HS-5 (cell line): ENCODE measurements at regions not wholly inside any gene's neighbourhood (a gene's known extent, or its start where the extent isn't known, plus 50 kb on each side); places are given as distances from the start of the nearest gene placed in this dataset.
A peak's percentile ranks its signal among the peaks of the same experiment; 100 is the strongest.

Experiments used
- DNase-seq: peaks from one replicate; pipeline ENCODE4 v3.0.0-alpha.2; 2012; ENCODE audit warnings: low read depth

GRCh38 chr1:98203466-98203865 lies 282.6 kb upstream of the DPYD start:
- no peak for DNase-seq

DNA sequence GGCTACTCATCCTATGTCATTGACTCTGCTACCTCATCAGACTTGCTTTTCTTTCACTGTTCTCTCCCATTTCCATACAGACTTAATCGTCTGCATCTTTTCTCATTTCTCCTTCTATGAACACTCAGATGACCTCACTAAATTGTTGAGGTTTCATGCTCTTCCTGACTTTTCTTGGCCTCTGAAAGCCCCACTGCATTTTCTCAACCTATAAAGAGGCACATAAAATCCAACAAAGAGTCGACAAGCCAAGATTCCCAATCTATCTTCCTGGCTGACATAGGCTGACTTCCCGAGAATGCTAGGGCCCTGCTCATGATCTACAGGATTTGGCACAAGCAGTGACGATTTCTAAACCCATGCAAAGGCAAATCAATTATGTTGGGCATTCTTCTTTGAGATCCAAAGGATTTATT lies 280.8 kb upstream of the DPYD start:
- DNase-seq, result no peak

DNA sequence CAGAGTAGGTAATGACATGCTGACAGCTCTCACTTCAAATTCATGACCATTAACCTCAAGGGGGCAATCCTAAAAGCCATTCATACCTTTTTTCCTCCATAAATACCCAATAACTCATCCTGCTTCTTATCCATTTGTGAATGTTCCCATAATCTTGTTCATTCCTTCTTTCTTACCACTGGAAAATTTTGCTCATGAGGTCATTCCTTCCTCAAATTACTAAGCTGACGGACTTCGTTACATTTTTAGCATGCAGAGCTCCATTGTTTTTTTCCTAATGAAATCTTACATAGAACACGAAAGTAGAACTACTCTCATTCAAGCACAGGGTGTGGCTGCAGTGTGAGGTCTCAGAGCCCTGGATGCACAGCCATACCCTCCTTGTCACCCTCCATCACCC lies 276.5 kb upstream of the DPYD start:
- DNase-seq, result no peak

GRCh38 chr1:98196012-98196411 lies 275.2 kb upstream of the DPYD start:
- no peak for DNase-seq

DNA sequence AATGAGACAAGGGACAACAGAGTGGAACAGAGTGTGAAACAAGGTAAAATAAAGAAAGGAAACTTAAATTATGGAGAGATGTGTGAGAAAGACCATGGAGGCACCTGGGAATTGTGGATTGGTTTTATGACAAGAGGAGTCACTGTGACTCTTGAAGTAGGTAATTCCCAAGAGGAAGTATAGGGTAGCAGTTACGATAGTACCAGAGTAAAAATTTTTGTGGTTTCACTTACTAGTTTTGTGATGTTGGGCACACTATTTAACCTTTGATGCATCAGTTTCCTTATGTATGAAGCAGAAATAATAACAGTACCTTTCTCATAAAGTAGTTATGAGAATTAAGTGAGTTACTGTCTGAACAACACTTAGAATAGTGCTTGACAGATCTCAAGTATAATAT lies 267.9 kb upstream of the DPYD start:
- DNase-seq, result no peak

GRCh38 chr1:98184856-98185255 lies 264.0 kb upstream of the DPYD start:
- no peak for DNase-seq

DNA sequence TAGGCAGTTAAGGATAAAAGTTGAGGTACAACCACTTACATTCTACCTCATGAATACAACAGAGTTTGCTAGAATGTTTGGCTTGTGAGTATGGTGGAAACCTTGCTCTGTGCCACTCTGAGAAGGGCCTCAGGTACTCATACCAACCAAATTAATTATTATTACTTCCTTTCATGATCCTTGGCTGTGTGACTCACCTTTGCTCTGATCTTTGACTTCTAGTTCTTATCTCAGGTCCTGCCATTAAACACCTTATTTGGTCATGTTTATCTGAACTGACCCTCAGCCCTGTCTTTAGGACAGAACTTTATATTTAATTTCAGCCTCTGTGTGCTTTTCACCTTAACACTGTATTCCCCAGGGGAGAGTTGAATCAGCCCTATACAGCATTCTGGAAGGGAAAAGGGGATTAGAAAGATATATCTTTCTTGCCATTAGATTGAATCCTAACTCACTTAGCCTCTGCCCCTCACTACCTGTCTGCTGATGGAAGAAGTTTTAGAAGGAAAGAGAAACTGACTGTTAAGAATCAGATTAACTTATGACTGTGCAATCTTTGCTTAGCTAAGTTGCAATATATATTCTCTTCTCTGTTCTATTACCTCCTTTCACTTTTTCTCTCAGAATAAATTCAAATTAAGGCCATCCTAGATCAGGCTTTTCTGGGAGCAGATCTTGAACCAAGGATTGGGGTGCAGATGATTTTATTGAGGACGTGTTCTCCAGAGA lies 260.4 kb upstream of the DPYD start:
- DNase-seq, result no peak

DNA sequence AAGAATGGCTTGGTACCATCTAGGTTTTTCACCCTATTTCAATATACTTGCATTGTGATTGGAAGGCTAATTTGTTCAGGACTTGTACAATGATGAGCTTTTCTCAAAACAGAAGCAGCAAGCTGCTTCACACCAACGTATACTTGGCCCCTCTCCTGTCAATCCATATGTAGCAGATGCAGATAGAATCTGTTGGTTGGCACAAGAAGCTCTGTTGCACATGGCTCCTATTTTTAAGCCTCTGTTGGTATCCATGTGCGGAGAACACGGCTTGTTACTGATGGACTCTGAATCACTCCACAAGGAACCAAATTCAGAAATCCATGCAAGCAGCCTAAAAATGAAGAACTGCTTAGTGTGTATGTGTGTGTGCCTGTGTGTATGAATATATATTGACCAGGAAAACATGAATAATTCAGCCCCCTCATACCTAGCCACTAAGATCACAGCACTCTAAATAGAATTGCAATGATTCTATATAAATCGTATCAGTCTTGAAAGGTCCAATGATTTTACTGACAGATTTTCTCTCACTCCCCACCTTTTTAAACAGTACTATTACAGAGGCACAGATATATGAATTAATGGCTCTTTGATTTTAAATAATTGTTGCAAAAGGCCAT lies 258.4 kb upstream of the DPYD start:
- DNase-seq, result no peak

GRCh38 chr1:98177751-98178150 lies 256.9 kb upstream of the DPYD start:
- DNase-seq, result no peak

- DNase-seq, result no peak
Measured at GRCh38 chr1:98176936-98177335, 256.1 kb upstream of the DPYD start.

- DNase-seq, result no peak
Measured at GRCh38 chr1:98176414-98176813, 255.6 kb upstream of the DPYD start.

- no peak for DNase-seq
Measured at GRCh38 chr1:98172578-98172977, 251.7 kb upstream of the DPYD start.

DNA sequence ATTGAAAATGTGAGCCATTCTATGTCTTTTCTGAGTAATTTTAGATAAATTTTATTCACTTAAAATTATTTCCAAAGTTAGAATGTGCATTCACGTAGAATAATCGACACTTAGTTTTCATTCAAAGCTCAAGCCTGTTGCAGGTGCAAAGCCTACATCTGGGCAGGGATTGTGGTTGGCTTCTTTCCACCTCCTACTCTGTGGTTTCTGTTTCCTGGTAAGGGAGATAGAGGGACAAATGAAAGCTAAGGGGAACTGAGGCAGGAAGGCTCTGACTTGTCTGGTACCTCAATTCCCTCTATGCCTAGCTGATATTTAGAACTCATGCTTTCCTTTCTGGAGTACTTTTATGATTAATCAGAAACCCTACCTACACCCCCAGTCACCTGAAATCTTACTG lies 251.2 kb upstream of the DPYD start:
- DNase-seq, result no peak

DNA sequence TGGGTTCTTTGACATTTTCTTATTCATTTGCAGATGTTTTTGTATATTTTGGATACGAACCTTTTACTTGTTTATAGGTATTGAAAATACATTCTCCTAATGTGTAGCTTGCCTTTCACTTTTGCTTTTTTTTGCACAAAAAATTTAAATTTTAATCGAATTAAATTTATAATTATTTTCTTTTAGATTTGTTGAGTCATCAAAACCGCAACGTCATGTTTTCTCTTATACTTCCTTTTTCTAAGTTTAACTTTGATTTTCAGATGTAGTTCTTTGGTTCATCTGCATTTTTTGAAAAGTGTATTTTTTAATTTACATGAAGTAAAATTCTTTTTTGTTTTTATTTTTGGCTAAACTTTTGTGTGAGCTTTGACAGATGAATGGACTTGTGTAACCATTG lies 243.7 kb upstream of the DPYD start:
- no peak for DNase-seq

- DNase-seq, result peak; percentile 23
Measured at GRCh38 chr1:98157524-98158313, 236.9 kb upstream of the DPYD start.

- no peak for DNase-seq
Measured at GRCh38 chr1:98147280-98147679, 226.4 kb upstream of the DPYD start.

GRCh38 chr1:98145655-98146054 lies 224.8 kb upstream of the DPYD start:
- no peak for DNase-seq

GRCh38 chr1:98143403-98143802 lies 222.6 kb upstream of the DPYD start:
- DNase-seq, result no peak

- no peak for DNase-seq
Measured at GRCh38 chr1:98133131-98133530, 212.3 kb upstream of the DPYD start.

GRCh38 chr1:98130408-98130807 lies 209.6 kb upstream of the DPYD start:
- DNase-seq, result no peak

GRCh38 chr1:98129491-98129890 lies 208.7 kb upstream of the DPYD start:
- no peak for DNase-seq

DNA sequence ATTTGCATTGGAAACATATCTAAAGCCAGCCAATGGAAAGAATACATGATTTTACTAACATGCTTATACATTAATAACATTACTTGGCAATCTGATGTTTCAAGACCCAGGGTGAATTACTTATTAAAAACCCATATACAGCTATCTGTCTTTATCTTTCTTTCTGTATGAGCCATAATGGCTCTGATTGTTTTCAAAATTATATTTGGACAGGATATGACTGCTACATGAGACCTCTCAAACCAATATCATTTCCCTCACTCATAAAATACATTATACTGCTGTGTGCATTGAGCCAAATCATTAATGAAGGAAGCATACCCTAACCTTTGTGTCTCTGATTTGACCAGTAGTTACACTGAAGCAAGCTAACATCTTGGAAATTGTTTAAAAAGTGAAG lies 205.9 kb upstream of the DPYD start:
- DNase-seq, result no peak

GRCh38 chr1:98121646-98122045 lies 200.8 kb upstream of the DPYD start:
- no peak for DNase-seq
